Middle frontal gyrus (tissue), 1 donor: ENCODE measurements at regions not wholly inside any gene's neighbourhood (a gene's known extent, or its start where the extent isn't known, plus 50 kb on each side); places are given as distances from the start of the nearest gene placed in this dataset.

Source experiments
- DNase-seq: peaks from one replicate; pipeline ENCODE4 v3.0.0-alpha.2; 2015; ENCODE audit warnings: low spot score; ENCODE audit errors: extremely low spot score

GRCh38 chr9:92185681-92186080 is 70.5 kb upstream of the SPTLC1 start:
- DNase-seq = no peak

GRCh38 chr9:92185096-92185495 is 69.9 kb upstream of the SPTLC1 start:
- no peak for DNase-seq

- no peak for DNase-seq
Measured at GRCh38 chr9:92184041-92184564, 68.9 kb upstream of the SPTLC1 start.

- no peak for DNase-seq
Measured at GRCh38 chr9:92183449-92183848, 68.2 kb upstream of the SPTLC1 start.

- no peak for DNase-seq
Measured at GRCh38 chr9:92181296-92181695, 66.1 kb upstream of the SPTLC1 start.

- DNase-seq = peak; percentile 28
Measured at GRCh38 chr9:92180669-92181181, 65.5 kb upstream of the SPTLC1 start.

- DNase-seq = no peak
Measured at GRCh38 chr9:92180002-92180400, 64.8 kb upstream of the SPTLC1 start.

- no peak for DNase-seq
Measured at GRCh38 chr9:92179286-92180001, 64.2 kb upstream of the SPTLC1 start.

DNA sequence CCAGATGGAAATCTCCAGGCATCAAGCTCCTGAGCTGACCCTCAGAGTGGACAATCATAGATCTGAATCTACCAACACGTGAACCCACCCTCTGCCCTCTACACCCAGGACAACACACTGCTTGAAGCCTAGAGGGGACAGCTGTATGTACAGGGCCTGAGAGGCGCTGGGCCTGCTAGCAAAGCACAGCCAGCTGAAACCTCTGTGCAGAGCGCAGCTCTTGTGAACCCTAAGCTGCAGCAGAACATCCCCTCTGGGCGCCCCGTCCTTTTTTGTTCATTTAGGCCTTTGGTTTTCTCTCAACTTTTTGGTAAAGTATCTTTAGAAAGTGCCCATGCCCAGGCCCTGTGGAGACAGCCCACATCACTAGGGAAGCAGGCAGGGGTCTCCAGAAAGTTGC is 62.4 kb upstream of the SPTLC1 start:
- DNase-seq = no peak

- DNase-seq = no peak
Measured at GRCh38 chr9:92176800-92177185, 61.6 kb upstream of the SPTLC1 start.

- no peak for DNase-seq
Measured at GRCh38 chr9:92176068-92176799, 61.0 kb upstream of the SPTLC1 start.

GRCh38 chr9:92175441-92175840 is 60.2 kb upstream of the SPTLC1 start:
- DNase-seq = no peak

DNA sequence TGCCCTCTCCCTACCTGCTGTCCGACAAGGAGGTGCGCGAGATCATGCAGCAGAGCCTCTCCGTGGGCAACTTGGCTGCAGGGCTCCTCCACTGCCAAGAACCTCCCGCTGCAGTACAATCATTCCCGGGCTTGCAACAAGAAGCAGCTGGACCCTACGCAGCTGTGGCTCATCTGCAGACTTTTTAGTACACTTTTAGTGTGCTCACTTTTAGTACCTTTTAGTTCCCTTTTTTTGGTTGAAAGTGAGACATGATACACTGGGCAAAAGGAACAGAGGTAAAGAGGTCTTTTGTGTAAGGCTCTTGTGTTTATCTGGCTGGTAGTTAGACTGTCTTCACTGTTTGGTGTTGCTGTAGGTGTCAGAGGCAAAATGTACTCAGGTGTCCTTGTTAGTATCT is 58.1 kb upstream of the SPTLC1 start:
- no peak for DNase-seq

GRCh38 chr9:92171822-92172221 is 56.6 kb upstream of the SPTLC1 start:
- no peak for DNase-seq

GRCh38 chr9:92171281-92171680 is 56.1 kb upstream of the SPTLC1 start:
- DNase-seq = no peak

- no peak for DNase-seq
Measured at GRCh38 chr9:92170848-92171247, 55.6 kb upstream of the SPTLC1 start.

GRCh38 chr9:92165484-92165883 is 50.3 kb upstream of the SPTLC1 start:
- no peak for DNase-seq
